Activated CD8-positive, alpha-beta memory T cell treated with anti-CD3 and anti-CD28 coated beads, Interleukin-2, amount 50 U/mL, for 48 hours (primary cell): ENCODE measurements at regions not wholly inside any gene's neighbourhood (a gene's known extent, or its start where the extent isn't known, plus 50 kb on each side); places are given as distances from the start of the nearest gene placed in this dataset.

Experiments
- DNase-seq: peaks from one replicate; pipeline ENCODE4 v3.0.0-alpha.2; 2020

DNA sequence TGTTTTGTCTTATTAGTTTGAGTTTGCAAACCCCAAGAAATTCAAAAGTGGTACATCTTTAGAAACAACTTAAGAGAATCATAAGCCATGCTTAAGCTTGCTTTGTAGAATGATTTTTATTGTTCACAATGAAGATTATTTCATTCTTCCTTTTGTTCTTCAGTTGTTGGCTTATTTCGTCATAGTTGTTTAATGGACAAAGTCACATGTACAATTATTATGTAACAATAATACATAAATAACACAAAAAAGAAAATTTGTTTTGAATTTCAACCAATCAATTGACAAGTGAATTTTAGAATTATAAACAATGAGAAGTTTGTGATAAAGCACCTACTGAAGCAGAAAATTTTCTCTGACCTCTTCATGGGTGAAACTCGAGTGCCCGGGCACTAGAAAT is 111.8 kb upstream of the IGF1 start:
- no peak for DNase-seq

DNA sequence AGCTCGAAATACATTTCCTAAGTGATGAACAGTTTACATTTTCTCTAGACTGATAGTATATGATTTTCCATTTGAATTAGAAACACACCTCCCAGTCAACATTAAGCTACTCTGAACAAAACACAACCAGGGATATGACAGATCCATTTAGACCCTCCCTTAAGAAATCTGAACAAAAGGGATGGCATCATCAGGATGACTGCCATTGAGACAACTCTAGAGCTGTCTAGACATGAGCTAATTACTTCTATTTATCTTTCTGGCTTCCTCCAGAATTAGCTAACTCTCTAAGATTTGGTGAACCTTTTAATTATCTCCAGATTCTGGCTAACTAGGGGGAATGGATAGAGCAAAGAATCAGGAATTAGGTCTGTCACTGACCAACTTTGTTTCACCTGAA is 92.9 kb upstream of the IGF1 start:
- DNase-seq, result no peak

GRCh38 chr12:102571889-102572288 is 91.5 kb upstream of the IGF1 start:
- DNase-seq, result no peak

DNA sequence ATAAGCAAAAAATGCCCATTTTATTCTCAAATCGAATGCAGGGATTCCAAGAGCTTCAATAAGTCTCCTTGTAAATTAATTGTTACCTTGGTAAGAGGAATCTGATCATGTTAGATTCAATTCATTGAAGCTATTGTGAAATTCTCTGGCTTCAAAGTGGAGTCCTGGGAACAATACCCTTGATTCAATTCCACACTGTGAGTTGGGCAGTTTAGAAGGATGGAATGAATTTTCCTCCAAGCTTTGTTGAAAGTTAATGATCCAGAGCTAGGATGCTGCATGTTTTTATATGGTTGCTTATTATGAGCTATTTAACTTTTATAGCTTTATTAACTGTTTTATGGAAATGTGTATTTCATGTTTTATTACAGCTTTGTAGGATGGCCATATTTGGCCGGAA is 89.9 kb upstream of the IGF1 start:
- DNase-seq, result no peak

GRCh38 chr12:102569803-102570202 is 89.4 kb upstream of the IGF1 start:
- no peak for DNase-seq

GRCh38 chr12:102568276-102568675 is 87.9 kb upstream of the IGF1 start:
- DNase-seq, result no peak

DNA sequence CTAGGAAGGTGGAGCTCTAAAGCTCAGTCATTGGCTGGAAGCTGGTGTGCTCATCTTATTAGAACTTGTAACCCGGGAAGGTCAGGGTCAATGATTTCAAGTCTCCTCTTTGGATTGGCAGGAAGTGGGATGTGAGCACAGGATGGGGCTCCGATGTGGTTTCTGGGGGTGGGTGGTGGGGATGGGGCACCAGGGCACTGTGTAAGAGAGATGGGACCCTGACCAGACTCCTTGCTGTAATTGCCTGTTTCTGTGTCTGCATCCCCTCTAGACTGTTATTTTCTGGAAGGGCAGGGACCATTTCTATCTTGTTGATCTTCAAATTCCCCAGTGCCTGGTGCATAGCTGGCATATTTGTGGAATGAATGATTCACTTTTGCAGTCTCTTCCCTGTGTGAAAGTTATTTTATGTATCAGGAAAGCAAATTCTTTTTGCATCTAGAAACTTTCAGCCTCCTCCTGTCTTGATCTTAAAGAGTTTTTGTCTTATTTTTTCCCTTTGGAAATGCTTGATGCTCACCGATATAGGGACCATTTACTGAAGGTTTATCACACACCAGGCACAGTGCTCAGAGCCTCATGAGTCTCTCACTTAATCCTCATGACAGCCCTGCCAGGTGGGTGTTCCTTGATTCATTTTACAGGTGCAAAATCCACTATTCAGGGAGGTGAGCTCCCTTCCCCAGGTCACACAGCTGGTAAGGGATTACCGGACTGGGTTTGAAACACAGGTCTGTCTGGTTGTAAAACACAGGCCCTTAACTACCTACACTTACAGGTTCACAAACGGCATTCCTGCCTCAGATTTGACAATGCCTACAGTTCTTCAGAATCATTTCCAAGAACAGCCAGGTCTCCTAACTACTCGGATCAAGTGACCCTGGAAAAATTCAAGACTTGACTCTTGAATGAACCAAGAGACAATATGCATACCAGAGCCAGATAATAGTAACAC is 86.9 kb upstream of the IGF1 start:
- no peak for DNase-seq

DNA sequence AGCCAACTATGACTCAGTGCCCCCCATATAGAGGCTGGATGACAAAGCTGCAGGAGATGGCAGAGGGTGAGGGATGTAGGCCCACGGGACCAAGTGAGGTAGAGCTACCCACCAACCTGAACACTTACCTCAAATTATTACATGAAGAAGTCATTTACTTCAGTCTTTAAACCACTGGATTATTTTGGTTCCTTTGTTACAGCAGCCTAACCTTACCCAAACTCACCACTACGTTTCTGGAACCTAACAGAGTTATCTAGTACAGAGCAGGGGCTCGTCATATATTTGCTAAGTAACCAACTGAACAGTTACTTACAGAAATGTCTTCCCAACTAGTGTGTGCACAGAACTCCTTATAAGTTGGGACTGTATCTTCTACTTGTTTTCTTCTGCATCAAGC is 85.2 kb upstream of the IGF1 start:
- DNase-seq, result no peak

DNA sequence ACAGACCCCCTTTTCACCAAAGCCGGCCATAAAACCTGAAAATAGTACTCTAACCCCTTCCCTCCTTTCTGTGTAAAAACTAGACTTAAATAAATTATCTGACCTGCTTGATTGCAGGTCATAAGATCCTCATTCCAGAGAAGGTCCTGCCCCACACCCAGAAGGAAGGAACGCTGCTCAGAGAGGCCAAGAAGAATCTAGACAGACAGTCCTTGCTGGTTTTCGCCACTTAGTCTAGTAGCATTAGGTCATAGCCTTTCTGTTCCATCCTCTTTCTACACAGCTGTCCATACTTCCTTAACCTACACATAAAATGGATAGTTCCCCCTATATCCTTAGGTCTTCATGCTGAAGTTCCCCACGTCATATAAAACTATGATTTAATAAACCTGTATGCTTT is 83.7 kb upstream of the IGF1 start:
- no peak for DNase-seq

- no peak for DNase-seq
Measured at GRCh38 chr12:102562836-102563425, 82.6 kb upstream of the IGF1 start.

DNA sequence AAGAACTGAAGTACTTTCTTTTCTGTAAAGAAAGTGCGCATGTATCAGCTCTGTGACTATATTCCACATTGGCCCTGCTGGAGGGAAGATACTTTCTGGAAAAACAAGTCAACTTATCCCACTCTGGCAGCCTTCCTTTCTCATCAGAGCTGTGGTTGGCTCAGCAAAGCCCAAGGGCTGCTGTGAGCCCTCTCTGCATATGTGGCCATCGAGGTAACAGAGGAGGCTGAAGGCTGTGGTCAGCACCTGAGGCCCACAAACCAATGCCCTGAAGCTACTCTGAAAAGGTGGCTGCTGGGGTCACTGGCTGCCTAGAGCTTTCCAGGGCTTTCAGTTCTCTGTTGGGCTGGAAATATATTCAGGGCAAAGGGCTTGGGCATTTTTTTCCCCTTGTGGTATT is 70.8 kb upstream of the IGF1 start:
- DNase-seq, result no peak

GRCh38 chr12:102549691-102550090 is 69.3 kb upstream of the IGF1 start:
- no peak for DNase-seq

GRCh38 chr12:102548543-102548942 is 68.2 kb upstream of the IGF1 start:
- no peak for DNase-seq

DNA sequence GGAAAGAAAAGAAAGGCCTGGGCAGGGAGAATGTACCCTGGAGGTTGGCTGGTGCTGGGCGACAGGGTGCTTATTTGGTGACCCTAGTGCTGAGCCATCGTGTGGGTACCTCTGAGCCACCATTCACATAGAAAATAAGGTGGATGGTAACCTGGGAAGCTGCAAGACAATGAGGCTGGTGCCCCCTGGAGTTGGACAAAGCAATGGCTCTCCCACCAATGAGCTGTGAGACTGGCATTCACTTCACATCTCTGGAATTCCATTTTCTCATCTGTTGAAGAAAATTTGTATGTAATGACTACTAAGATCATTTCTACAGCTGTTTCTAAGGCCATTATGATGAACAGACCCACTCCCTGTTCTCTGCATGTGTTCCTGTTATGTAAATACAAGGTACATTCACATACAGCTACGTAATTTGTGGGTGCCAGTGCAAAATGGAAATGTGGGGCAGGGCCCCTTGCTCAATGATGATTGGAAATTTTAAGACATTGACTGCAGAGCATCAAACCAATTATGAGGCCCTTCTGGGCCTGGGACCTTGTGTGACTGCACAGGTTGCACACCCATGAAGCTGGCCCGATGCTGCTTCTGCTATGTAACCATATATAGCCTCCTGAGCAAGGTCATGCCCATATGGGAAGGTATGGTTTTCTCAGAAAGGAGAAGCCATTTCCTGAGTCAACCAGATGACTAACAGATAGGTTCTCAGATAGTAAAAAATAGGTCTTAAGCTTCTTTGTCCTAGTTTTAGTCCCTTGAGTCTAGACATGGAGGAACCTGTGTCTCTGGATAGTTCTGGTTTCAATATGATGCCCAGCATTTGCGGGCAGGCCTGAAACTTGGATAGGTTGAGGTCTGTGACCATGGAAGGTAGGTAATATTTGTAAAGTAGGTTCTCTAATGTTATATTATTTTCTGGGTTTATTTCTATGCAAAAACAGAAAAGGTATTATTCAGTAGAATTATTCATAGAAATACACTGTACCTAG is 63.4 kb upstream of the IGF1 start:
- DNase-seq, result no peak

- DNase-seq, result no peak
Measured at GRCh38 chr12:102542816-102543440, 62.6 kb upstream of the IGF1 start.

DNA sequence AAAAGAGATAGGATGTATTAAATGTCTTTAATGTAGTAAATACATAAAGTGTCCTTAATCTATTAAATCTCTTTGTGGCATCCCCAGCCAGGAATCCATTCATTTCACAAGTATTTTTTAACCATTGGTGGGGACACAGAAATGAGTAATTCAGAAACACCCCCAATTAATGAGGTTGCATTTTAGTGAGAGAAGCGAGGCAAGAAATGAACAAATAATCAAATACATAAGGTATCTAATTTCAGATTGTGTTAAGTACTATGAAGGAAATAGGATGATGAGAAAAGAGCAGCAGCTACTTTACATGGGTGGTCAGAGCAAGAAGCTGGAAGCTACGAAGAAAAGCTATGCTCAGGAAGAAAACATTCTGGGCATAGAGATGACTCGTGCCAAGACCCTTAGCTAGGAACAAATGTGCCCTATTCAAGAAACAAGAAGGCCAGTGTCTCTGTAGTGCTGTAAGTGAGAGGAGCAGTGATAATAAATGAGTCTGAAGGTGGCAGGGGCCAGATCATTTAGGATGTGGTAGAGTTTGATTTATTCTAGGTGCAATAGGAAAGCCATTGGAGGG is 60.5 kb upstream of the IGF1 start:
- DNase-seq, result no peak

GRCh38 chr12:102539651-102540553 is 59.5 kb upstream of the IGF1 start:
- DNase-seq, result no peak

- no peak for DNase-seq
Measured at GRCh38 chr12:102535306-102535705, 54.9 kb upstream of the IGF1 start.

- no peak for DNase-seq
Measured at GRCh38 chr12:102534899-102535298, 54.5 kb upstream of the IGF1 start.

DNA sequence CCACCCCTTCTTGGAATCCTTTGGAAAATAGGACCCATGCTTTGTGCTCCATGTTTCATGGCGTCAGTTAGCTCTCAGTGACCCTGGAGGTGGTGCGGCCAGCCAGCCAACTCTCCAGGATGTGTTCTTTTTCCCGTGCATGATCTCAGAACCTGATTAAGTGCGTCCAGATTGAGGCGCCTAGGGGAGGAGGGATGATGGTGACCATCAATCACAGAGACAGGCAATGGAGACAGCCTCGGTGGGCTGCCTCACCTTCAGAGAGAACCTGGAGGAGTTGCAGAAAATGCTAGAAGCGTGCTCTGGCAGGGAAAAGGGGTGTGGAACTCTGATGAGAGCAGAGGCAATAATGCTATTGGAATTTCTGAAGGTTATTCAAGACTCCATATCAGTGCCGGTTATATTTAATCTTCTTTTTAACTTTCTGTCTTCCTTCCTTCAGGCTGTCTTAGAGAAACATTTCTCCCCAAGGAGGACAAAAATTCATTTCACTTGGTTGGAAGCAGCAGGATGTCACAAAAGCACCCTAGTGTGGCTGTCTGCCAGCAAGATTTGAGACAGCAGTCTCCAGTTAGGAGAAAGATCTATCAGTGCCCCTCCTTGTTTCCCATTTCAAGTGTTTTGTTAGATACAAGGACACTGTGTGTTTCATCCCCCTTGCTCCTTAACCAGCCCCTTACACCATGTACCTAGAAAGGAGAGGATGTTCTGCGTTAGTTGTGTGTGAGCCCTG is 53.3 kb upstream of the IGF1 start:
- DNase-seq, result no peak
